ENCODE measurements at regions not wholly inside any gene's neighbourhood (a gene's known extent, or its start where the extent isn't known, plus 50 kb on each side); places are given as distances from the start of the nearest gene placed in this dataset.

DNA sequence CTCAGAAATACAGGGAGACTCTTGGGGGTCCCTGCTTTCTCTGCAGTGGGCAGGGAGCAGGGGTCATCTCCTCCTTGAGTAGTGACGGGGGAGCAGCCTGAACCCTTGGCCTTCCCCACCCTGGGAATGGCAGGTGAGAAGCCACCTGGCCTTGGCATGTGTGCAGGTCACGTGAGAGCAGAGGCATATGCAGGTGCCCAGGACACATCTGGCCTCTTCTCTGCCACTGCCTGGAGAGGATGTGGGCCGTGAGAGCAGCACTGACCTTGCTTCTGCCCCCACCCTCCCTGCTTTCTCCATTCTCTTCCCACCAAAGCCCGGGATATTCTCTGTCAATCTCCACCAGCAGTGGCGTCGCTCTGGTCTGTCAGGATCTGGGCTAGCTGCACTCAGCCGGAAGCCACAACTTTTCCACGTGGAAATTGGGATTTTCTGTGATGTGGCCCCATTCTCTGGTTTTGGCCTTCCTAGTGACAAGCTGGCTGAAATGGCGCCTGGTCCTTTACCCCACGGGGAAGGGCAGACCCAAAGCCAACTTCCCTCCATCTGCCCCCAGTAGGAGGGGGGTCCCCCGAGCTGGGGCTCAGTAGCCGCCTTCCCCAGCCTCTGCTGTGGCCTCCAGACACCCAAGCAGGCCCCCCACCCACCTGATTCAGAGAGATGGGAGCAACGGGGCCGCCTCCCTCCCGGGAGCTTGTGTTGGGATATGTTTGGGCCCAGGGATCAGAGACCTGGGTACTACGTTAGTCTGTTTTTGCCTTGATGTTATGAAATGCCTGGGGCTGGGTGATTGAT lies 70.4 kb upstream of the FCN1 start:
- DNase-seq, result no peak

DNA sequence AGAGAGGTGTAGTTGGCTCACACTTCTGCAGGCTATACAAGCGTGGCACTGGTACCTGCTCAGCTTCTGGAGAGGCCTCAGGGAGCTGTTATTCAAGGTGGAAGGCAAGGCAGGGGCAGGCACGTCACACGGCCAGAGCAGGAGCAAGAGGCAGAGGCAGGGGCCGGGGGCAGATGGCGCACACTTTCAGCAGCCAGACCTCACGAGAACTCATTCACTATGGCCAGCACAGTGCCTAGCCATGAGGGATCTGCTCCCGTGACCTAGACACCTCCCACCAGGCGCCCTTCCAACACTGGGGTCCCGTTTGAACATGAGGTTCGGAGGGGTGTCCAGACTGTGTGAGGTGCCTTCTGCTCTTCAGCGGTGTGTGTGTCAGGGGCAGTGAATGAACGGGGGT lies 71.0 kb upstream of the FCN1 start:
- DNase-seq, result no peak

DNA sequence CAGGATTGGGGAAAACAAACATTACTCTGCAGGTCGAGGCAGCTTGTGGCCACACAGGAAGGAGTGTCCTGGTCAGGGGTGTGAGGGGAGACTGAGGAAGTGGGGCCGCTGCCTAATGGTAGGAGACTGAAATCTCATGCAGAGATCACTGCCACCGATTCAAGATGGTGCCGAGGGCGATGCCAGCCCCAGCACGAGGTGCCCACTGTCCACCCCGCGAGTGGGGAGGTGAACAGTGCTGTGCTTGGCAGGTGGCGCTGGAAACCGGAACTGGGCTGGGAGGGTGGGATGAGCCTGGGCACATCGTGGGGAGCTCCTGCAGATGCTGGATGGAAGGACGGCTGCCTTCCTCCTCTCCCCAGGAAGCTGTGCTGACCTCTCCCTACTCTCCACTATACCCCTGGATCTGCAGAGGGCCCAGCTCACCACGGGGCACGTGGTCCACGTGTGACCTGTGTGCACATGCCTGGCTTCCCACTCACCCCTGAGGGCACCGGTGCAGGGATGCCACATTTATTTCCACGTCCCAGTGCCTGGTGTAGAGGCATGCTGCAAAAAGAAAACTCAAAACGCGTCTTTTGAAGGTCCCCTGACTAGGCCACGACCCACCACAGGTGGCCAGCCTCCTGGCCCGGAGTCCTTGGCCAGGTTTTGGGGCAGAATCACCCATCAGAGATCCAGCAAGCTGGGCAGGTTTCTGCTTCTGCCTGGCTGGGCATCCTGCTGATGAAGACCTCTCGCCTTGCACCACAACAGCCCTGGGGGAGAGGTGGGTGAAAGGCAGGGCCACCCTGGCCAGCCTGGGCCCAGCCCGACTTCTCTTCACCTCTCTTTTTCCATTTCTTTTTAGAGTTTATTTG lies 71.7 kb upstream of the FCN1 start:
- no peak for DNase-seq

DNA sequence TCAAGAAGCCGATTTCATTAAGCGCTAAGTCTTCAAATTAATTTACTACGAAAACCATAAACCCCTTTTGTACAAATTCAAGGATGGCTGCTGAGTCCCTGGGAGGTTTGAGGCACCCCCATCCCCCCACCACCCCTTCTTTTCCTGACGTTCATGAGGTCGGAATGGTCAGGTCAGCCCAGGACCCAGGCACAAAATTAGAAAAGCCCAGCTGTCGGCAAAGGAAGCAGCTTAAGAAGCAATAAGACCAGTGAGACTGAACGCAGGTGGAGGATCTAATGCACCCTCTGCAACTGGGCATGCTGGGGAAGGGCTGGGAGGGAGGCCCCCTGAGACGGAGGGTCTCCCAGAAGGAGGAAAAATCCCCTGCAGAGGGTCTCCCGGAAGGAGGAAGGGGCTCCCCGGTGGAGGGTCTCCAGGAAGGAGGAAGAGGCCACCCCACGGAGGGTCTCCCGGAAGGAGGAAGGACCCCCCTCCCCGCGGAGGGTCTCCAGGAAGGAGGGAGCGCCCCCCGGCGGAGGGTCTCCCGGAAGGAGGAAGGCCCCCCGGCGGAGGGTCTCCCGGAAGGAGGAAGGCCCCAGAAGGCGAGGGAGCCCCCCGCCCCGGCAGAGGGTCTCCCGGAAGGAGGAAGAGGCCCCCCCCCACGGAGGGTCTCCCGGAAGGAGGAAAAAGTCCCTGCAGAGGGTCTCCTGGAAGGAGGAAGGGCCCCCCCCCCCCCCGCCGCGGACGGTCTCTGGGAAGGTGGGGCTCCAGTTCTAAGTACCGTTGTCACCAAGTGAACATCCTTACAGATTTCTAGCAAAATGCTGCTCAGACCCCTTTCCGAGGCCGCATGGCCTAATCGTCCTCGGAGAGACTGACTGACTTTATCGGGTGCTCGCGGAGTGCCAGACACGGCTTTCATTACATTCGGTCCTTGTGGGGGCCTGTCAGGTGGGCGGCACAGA lies 74.4 kb upstream of the FCN1 start:
- no peak for DNase-seq

DNA sequence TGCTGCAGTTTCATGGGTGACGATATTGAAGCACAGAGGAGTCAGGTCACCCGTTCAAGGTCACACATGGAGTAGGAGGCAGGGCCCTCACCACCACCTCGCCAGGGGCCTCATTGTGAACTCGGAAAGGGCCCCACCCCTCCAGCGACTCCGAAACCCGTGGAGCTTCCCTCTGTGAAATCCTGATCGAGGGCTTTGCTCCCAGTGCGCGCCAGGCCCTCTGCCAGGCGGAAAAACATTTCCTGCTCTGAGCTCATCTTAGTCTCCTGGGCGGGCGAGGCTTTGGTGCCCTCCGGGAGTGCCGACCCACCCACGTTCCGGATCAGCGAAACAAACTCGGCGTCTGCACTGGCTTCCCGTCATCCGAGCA lies 75.0 kb upstream of the FCN1 start:
- peak; percentile 45 for DNase-seq

DNA sequence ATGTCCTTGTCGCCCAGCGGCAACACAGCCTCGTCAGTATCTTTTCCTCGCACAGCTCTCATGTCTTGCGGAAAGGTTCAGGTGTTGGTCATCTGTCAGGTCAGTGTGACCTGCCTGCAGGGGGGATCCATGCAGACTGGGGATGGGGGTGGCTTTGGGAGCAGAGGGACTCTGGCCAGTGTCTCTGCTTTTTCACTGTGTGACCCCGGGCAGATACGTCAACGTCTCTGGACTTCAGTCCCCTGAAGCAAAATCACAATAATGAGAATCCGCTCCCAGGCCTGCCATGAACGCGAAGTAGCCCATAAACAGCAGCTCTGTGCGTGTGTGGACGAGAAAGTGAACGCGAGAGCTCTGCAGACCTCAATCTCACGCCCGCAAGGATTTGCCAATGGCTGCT lies 75.7 kb upstream of the FCN1 start:
- DNase-seq, result no peak

DNA sequence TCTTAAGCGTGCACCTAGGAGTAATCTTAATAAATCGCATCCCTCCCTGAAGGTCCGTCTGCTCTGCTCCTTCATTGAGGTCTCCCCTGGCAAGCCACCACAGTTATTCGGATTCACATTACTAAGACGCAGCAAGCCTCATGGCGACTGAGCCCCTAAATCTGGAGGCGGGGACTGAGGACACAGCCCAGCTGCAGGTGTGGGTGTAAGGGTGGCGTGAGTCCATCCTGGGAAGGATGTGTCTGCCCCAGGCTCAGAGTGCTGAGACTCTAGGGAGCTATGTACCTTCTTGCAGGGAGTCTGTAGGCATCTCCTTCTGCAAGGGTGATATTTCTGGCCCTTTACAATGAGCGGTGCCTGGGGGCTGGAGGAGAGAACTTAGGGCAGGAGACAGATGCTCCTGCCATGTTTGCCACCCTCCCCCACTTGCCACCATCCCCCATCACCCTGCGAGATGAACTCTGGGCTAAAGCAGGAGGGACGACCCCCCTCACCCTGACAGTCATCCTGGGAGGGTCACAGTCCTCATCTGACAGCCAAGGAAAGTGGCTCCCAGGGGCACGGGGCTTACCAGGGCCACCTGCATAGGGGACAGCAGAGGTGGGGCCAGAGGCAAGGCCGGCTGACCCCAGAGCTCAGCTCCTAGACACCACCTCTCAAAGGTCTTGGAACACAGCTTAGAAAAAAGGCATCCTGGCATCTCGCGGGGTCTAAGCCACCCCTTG lies 76.4 kb upstream of the FCN1 start:
- DNase-seq, result no peak

DNA sequence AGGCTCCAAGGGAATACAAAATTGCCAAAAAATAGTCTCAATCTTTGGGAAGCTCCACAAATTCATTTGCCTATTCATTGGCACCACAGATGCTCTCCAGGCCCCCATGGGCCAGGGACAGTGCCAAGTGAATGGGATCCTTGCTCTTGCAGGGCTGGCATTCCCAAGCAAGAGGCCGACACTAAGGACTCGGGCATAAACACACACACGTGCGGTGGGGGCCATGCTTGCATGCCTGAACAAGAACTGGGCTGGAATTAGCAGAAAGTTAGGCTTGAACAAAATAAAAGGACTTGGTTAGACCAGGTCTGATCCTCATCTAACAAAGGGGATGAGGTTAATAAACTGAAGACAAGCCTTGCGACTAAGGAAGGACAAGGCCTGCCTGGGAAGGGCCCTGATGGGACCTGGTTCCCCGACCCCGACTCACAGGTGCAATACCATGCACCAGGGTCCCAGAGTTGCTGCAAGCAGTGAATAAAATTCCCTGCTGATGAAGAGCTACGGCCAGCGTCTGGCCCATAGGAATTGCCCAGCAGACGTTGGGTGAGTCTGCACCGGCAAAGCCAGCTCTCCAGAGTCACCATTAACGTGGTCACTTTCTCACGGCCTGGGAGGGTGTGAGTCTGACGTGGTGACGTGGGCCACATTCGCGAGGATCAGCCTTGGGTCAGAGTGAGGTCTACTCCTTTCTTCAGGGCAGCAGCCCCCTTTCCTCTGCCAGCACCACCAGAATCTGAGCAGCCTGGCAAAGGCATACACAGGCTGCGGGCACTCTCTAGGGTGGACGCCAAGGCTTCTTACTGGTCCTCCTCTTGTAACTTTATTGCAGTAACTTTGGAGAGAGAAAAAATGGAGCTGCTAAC lies 77.4 kb upstream of the FCN1 start:
- no peak for DNase-seq

DNA sequence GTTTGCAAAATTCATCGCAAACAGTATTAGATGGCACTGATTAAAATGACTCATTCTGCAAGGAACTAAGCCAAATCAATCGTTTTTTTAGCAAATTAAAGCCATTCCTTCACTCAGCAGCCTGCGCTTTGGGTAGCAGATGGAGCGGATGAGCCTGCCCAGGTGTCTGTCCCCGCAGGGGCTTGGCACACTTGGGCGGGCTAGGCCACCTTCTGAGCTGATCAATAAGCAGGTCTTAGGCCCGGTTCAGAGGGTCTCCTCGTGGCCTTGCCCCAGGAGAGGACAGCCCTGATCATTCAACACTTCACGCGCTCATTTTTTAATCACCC lies 78.0 kb upstream of the FCN1 start:
- DNase-seq, result peak; percentile 56

DNA sequence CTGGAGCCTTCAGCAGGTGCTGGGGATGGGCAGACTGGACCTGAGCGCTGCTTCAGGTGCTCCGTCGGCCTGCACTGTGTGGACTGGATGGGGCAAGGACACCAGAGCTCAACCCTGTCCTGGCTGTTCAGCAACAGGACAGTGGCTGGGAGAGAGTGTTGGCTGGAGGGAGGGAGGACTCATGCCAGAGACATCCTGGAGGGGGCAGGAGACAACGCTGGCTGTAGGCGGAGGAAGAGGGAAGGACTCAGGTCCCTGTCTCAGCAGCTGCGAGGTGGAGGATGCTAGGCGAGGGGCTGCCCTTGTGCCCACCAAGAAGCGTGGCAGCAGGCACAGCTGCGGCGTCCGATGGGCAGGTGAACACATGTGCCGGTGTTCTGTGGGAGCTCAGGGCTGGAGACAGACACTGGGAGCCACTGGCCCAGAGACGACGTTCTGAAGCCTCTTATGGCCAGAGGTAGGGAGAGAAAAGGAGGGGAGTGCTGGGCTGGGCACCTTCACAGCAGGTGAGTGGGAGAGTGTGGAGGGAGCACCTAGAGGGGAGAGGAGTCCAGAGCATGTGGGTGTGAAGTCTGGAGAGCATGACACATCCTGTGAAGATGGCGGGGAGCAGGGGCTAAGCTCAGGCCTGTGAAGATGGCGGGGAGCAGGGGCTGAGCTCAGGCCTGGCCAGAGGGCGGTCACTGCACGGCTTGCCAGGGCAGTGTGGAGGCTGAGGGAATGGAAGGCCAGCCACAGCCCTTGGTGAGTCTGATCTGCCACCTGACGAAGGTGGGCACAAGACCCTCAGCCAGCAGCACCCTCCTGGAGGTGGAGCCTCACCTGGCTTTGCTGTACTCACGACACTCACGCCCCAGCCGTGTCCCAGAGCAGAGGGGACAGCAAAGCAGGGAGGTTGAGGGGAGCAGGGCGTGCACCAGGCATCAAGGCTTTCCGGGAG lies 79.1 kb upstream of the FCN1 start:
- no peak for DNase-seq

DNA sequence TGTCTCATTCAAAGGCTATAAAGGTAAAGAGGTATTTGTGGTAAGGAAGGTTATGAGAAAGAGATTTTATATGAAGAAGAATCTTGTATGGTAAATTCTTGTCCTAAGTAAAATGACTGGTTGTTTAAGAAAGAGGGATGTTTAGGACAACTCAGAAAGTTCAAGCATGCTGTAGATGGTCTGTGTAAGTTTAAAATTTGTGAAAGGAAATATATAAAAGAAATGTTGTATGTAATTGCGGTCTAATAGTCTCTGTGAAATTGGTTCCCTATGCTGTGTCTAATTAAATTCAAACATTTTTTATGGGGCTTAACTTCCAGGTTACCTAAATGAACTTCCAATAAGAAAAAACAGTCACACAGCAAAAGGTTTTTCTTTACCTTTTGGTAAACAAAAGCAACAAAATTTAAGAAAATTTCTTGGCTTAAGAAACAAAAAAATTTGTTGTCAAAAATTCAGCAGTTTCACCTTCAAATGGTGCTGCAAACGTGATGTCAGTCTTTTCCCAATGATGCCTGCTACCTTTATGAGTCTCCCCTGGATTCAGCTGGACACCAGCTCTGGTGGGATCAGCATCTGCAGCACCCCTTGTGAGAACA lies 83.0 kb upstream of the FCN1 start:
- DNase-seq, result no peak

DNA sequence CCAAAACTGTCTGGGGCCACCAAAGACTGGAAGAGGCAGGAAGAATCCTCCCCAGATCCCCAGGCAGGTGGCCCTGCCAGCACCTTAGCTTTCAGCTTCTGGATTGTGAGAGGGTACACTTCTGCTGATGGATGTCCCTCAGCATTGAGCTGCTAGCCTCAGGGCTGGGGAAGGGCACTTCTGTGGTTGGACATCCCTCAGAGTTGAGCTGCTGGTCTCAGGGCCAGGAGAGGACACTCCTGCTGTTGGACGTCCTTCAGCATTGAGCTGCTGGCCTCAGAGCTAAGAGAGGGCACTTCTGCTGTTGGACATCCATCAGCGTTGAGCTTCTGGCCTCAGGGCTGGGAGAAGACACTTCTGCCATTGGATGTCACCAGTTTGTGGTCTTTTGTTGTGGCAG lies 83.8 kb upstream of the FCN1 start:
- DNase-seq, result no peak

DNA sequence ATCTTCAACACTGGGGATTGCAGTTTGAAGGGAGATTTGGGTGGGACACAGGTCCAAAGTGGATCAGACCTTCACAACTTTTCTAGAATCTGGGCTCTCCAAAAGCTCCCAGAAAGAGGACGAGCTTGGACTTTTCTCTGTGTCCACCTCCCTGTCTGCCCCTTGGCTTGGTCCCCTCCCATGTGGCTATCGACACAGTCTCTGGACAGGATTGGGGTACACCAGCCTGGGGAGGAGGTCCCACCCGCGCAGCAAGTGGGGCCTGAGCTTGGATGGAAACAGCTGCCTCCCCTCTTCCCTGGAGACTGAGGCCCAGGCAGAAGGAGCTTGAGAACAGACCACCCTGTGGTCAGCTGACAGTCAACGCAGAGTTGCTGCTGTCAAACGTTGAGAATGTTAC lies 84.6 kb upstream of the FCN1 start:
- DNase-seq, result no peak

DNA sequence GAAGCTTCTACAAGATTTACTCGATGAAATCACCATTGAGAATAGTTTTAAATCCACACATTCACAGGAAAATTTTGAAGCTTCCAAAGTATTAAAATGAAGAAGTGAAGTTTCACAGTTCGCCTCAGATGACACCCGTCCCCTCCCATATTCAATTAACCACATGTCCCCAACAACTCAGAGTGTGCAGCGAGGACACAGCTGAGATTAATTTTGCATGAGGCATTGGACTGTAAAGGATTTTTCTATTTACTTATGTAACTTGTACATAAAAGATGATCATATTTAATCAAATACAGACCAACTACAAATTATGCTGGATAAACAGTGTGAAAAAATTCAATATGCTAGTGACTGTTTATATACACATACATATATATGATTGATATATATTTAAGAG lies 84.7 kb upstream of the OLFM1 start:
- DNase-seq, result peak; percentile 92

DNA sequence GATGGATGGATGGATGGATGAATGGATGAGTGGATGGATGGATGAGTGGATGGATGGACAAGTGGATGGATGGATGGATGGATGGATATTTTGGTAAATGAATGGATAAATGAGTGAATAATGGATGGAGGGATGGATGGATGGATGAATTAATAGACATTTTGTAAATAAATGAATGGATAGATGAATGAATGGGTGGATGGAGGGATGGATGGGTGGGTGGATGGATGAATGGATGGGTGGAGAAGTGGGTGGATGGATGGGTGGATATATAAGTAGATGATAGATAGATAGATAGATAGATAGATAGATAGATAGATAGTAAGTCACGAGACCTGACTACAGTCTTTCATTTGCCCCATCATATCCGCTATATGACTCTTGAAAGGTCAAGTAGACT lies 82.7 kb upstream of the OLFM1 start:
- no peak for DNase-seq

DNA sequence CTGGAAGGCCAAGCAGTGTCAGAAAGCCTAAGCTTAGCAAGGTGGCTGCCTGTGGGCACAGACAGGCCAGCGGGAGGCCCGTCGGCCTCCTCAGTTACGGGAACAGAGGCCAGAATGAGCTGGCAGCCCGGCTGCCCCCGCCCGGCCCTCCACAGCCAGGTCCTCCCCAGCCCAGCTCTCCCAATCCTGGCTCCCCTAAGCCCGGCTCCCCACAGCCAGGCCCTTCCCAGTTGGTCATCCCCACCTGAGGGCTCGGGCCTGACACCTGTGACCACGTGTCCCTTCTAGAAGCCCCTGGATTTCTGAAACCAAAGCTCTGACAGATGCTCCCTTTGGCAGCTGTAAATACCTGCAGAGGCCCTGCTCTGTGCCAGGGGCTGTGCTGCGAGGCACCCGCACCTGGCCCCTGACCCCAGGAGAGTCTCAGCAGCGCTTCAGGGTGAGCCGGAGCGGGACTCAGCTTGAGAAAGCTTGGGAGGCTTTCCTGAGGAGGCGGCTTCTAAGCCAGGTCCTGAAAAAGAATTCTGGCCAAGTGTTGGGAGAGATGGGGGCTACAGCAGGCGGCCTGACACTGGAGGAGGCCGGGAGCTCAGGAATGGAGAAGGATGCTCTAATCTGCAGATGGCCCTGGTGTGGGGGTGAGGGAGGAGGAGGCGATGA lies 80.4 kb upstream of the OLFM1 start:
- no peak for DNase-seq

DNA sequence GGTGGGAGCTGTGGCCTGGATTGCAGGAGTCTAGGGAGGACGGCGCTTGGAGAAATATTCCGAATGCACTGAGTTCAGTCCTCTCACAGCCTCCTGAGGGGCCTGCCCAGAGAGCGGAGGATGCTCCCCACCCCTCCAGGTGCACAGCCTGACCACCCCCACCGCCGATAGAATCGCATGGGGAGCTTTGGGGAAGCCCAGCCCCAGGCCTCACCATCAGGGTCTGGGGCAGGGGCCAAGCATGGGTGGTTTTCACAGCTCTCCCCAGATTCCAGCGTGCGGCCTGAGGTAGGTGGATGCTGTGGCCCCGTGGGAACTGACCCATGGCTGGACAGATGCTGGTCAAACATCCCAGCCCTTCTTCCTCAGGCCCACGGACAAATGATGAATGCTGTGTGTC lies 79.9 kb upstream of the OLFM1 start:
- no peak for DNase-seq

DNA sequence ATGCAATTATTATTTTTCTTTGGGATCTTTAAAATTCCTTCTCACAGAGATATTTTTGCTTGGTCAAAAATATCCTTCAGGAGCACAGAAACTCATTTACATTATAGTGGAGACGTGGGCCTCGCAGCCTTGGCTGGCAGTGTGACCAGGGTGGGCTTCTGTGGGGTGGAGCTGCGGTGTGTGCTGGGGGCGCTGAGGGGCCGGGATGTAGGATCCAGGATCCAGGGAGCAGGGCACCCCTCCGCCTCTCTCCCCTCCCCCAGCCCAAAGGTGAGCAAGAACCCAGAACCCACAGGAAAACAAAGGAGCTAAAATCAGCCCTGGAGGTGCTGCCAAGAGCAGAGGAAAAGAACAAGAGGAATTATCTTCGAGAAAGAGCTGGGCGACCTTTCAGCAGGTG lies 79.1 kb upstream of the OLFM1 start:
- no peak for DNase-seq

DNA sequence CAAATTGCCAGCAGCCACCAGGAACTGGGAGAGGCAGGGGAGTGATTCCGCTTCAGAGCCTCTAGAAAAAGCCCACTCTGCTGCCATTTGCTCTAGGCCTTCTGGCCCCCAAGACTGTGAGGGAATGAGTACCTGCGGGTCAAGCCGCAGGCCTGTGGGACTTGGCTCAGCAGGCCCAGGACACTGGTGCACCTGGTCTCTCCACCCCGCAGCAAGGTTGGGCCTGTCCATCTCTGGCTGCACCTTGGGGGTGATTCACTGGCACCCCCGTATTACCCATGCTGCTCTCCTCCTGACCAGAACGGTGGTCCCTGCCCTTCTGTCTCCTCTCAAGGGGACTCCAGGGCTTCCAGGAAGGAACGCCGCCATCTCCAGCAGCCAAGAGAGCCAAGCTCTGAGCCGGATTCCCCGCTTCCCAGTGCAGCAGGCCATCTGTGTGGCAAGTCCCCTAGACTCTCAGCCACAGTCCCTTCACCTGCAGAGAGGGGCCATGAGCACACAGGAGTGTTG lies 78.4 kb upstream of the OLFM1 start:
- DNase-seq, result no peak
